Neural cell (in vitro differentiated cells): ENCODE measurements at regions not wholly inside any gene's neighbourhood (a gene's known extent, or its start where the extent isn't known, plus 50 kb on each side); places are given as distances from the start of the nearest gene placed in this dataset.
A peak's percentile ranks its signal among the peaks of the same experiment; 100 is the strongest.

Experiments used
- H2AFZ ChIP-seq: fragments of 200-600, 300-800 bp; sonication (generic), shearing (Covaris generic); 2 replicates; pipeline ENCODE4 v1.6.0; 2014; ENCODE audit warnings: low read depth, mild to moderate bottlenecking, antibody characterized with exemption, low read length, moderate library complexity
- H3F3A ChIP-seq: fragments of 200-600 bp; shearing (Covaris generic); 2 replicates; pipeline ENCODE4 v1.6.1; 2016; ENCODE audit warnings: mild to moderate bottlenecking, moderate library complexity, mixed read lengths, antibody characterized with exemption, low read length; ENCODE audit not compliant: insufficient read depth, poor library complexity, severe bottlenecking
- H3K27ac ChIP-seq: fragments of 200-600, 300-800 bp; sonication (generic), shearing (Covaris generic); 2 replicates; pipeline ENCODE4 v1.5.1; 2014; ENCODE audit warnings: mild to moderate bottlenecking, low read length, moderate library complexity
- H3K27me3 ChIP-seq: fragments of 300-800, 200-600 bp; sonication (generic), shearing (Covaris generic); 2 replicates; pipeline ENCODE4 v1.6.0; 2014; ENCODE audit warnings: mild to moderate bottlenecking, low read depth, low read length, moderate library complexity; ENCODE audit not compliant: insufficient read depth
- H3K36me3 ChIP-seq: fragments of 300-800, 200-600 bp; sonication (generic), shearing (Covaris generic); 2 replicates; pipeline ENCODE4 v1.5.1; 2014; ENCODE audit warnings: mild to moderate bottlenecking, antibody characterized with exemption, low read length, moderate library complexity; ENCODE audit not compliant: insufficient read depth
- H3K4me2 ChIP-seq: fragments of 300-800, 200-600 bp; sonication (generic), shearing (Covaris generic); 2 replicates; pipeline ENCODE4 v1.6.0; 2014; ENCODE audit warnings: mild to moderate bottlenecking, low read length
- H3K4me3 ChIP-seq: fragments of 300-800, 200-600 bp; sonication (generic), shearing (Covaris generic); 2 replicates; pipeline ENCODE4 v1.5.1; 2014; ENCODE audit warnings: mild to moderate bottlenecking, low read length, moderate library complexity
- H3K79me2 ChIP-seq: fragments of 200-600 bp; shearing (Covaris generic); replicated peaks from 2 replicates; pipeline ENCODE4 v1.6.0; 2014; ENCODE audit warnings: mild to moderate bottlenecking, low read length, moderate library complexity; ENCODE audit not compliant: insufficient read depth
- H3K9ac ChIP-seq: fragments of 300-800, 200-600 bp; sonication (generic), shearing (Covaris generic); 2 replicates; pipeline ENCODE4 v1.6.1; 2016; ENCODE audit warnings: mild to moderate bottlenecking, low read length, mixed read lengths
- H3K9me2 ChIP-seq: fragments of 200-600 bp; shearing (Covaris generic); 2 replicates; pipeline ENCODE4 v1.6.1; 2016; ENCODE audit warnings: mild to moderate bottlenecking, low read length, mixed read lengths; ENCODE audit not compliant: insufficient read depth
- H3K9me3 ChIP-seq: fragments of 200-600, 300-800 bp; sonication (generic), shearing (Covaris generic); 2 replicates; pipeline ENCODE4 v1.6.1; 2016; ENCODE audit warnings: mild to moderate bottlenecking, mixed run types, low read length, moderate library complexity, mixed read lengths
- H4K20me1 ChIP-seq: fragments of 200-600 bp; shearing (Covaris generic); 2 replicates; pipeline ENCODE4 v1.6.1; 2016; ENCODE audit warnings: mild to moderate bottlenecking, mixed run types; ENCODE audit not compliant: insufficient read depth
- EP300 ChIP-seq: fragments of 450-650 bp; conservative IDR thresholded peaks from 2 replicates; pipeline ENCODE4 v1.6.1; 2014; ENCODE audit warnings: antibody characterized with exemption, mild to moderate bottlenecking, moderate library complexity; ENCODE audit not compliant: poor library complexity, severe bottlenecking
- EZH2 ChIP-seq: fragments of 200-600, 300-800 bp; shearing (Covaris generic), sonication (generic); IDR thresholded peaks from 2 replicates; pipeline ENCODE4 v1.6.1; 2014; ENCODE audit warnings: antibody characterized with exemption, low read length, borderline replicate concordance, mild to moderate bottlenecking; ENCODE audit not compliant: insufficient read depth, poor library complexity, severe bottlenecking
- MXI1 ChIP-seq: fragments of 450-650 bp; conservative IDR thresholded peaks from 2 replicates; pipeline ENCODE4 v1.6.1; 2014; ENCODE audit warnings: antibody characterized with exemption, mild to moderate bottlenecking; ENCODE audit not compliant: poor library complexity, severe bottlenecking
- POLR2AphosphoS5 ChIP-seq: IDR thresholded peaks from 2 replicates; pipeline ENCODE4 v1.6.1; 2012
- RAD21 ChIP-seq: fragments of 450-650 bp; conservative IDR thresholded peaks from 2 replicates; pipeline ENCODE4 v1.6.1; 2014; ENCODE audit warnings: antibody characterized with exemption, mild to moderate bottlenecking, moderate library complexity
- SMC3 ChIP-seq: fragments of 450-650 bp; conservative IDR thresholded peaks from 2 replicates; pipeline ENCODE4 v1.6.1; 2014; ENCODE audit warnings: antibody characterized with exemption, mild to moderate bottlenecking, moderate library complexity; ENCODE audit not compliant: poor library complexity
- TAF1 ChIP-seq: IDR thresholded peaks from 2 replicates; pipeline ENCODE4 v1.6.1; 2012; ENCODE audit warnings: low read depth
- TF ChIP-seq, protein P1 (sequence below): IDR thresholded peaks from 2 replicates; pipeline ENCODE4 v1.6.1; 2012; ENCODE audit warnings: borderline replicate concordance
- TF ChIP-seq, protein P2 (sequence below): fragments of 450-650 bp; IDR thresholded peaks from 2 replicates; pipeline ENCODE4 v1.5.1; 2014; ENCODE audit warnings: antibody characterized with exemption, mild to moderate bottlenecking, moderate library complexity; ENCODE audit not compliant: poor library complexity, severe bottlenecking

DNA sequence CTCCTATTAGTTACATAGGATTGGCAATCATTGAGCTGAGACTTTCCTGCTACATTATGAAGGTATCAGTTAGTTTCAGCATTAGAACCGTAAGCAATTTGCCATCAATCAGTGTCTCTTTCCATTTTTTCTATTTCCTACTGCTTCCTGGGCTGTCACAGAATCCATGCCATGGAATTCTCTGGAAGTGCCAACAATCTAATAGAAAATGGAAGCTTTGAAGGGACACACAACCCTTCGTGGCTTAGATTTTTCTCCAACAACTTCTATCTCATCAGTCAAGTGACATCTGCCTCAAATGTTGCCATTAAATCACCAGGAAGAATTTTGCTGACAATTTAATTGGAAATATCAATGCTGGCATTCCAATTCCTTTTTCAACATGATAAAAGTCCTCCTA lies 183.5 kb upstream of the PARD3B start:
- TF ChIP-seq TAF1: no peak
- peak; percentile 57 for TF ChIP-seq POLR2AphosphoS5
- peak; percentile 84 for TF ChIP-seq EP300
- TF ChIP-seq, protein P1, sequence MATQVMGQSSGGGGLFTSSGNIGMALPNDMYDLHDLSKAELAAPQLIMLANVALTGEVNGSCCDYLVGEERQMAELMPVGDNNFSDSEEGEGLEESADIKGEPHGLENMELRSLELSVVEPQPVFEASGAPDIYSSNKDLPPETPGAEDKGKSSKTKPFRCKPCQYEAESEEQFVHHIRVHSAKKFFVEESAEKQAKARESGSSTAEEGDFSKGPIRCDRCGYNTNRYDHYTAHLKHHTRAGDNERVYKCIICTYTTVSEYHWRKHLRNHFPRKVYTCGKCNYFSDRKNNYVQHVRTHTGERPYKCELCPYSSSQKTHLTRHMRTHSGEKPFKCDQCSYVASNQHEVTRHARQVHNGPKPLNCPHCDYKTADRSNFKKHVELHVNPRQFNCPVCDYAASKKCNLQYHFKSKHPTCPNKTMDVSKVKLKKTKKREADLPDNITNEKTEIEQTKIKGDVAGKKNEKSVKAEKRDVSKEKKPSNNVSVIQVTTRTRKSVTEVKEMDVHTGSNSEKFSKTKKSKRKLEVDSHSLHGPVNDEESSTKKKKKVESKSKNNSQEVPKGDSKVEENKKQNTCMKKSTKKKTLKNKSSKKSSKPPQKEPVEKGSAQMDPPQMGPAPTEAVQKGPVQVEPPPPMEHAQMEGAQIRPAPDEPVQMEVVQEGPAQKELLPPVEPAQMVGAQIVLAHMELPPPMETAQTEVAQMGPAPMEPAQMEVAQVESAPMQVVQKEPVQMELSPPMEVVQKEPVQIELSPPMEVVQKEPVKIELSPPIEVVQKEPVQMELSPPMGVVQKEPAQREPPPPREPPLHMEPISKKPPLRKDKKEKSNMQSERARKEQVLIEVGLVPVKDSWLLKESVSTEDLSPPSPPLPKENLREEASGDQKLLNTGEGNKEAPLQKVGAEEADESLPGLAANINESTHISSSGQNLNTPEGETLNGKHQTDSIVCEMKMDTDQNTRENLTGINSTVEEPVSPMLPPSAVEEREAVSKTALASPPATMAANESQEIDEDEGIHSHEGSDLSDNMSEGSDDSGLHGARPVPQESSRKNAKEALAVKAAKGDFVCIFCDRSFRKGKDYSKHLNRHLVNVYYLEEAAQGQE: peak; percentile 100
- Histone ChIP-seq H3K79me2 (no peaks in the 10 kb centered on the region), H3K9me2 (no peaks in the 10 kb centered on the region), H4K20me1 (no peaks in the 10 kb centered on the region), H2AFZ (no peak overlapping the region), H3K4me2 (no peak overlapping the region), H3K27me3 (no peaks in the 10 kb centered on the region), H3K27ac (peak overlapping the region; percentile 26), H3K4me3 (no peak overlapping the region), H3K9ac (no peak overlapping the region), H3K36me3 (no peaks in the 10 kb centered on the region), H3F3A (no peaks in the 10 kb centered on the region), H3K9me3 (no peaks in the 10 kb centered on the region)

DNA sequence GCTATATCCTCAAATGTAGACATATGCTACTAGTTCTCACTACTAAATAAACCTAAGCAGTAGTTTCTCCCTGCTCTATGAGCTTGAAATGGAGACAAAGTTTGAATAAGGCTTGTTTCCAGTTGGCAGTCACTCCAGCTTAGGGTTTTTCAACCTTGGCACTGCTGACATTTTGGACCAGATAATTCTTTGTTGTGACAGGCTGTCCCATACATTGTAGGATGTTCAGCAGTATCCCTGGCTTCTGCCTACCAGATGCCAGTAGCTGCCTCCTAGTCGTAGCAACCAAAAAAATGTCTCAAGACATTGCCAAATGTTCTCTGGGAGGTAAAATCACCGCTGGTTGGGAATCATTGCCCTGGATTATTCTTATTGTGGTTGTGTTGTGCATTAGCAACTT lies 182.7 kb upstream of the PARD3B start:
- no peak overlapping the region for H3K4me3 ChIP-seq
- H3K9me2 ChIP-seq: no peaks in the 10 kb centered on the region
- TF ChIP-seq RAD21 (no peak), EP300 (peak; percentile 45)
- no peak overlapping the region for H2AFZ ChIP-seq
- no peaks in the 10 kb centered on the region for H3K9me3 ChIP-seq
- no peaks in the 10 kb centered on the region for H3F3A ChIP-seq
- H3K9ac ChIP-seq: no peak overlapping the region
- no peaks in the 10 kb centered on the region for H3K79me2 ChIP-seq
- peak overlapping the region; percentile 26 for H3K27ac ChIP-seq
- H3K4me2 ChIP-seq: no peak overlapping the region
- H3K27me3 ChIP-seq: no peaks in the 10 kb centered on the region
- no peaks in the 10 kb centered on the region for H3K36me3 ChIP-seq
- no peaks in the 10 kb centered on the region for H4K20me1 ChIP-seq

DNA sequence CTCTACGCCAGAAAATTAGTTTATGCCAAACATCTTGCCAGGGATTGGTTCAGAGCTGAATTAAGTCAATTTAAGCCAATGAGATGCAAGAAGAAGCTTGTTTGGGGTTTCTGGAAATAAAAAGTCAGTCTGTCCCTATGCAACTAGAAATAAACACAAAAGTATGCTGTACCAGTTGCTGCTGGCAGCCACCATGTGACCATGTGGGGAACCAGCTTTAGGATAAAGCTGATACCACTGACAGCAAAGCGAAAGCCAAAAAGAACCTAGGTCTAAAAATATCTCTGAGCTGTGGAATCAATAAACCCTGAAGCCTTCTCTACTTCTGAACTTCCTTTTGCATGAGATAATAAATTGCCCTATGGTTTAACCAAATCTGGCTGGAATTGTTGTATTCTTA lies 181.8 kb upstream of the PARD3B start:
- Histone ChIP-seq H3K9me2 (no peaks in the 10 kb centered on the region), H4K20me1 (no peaks in the 10 kb centered on the region), H3K4me2 (no peak overlapping the region), H3K36me3 (no peaks in the 10 kb centered on the region), H3K27ac (no peak overlapping the region), H3K4me3 (no peak overlapping the region), H3K9me3 (no peaks in the 10 kb centered on the region), H3F3A (no peaks in the 10 kb centered on the region), H3K27me3 (no peaks in the 10 kb centered on the region), H3K79me2 (no peaks in the 10 kb centered on the region), H3K9ac (no peak overlapping the region), H2AFZ (no peak overlapping the region)
- no peak for TF ChIP-seq SMC3
- no peak for TF ChIP-seq POLR2AphosphoS5

DNA sequence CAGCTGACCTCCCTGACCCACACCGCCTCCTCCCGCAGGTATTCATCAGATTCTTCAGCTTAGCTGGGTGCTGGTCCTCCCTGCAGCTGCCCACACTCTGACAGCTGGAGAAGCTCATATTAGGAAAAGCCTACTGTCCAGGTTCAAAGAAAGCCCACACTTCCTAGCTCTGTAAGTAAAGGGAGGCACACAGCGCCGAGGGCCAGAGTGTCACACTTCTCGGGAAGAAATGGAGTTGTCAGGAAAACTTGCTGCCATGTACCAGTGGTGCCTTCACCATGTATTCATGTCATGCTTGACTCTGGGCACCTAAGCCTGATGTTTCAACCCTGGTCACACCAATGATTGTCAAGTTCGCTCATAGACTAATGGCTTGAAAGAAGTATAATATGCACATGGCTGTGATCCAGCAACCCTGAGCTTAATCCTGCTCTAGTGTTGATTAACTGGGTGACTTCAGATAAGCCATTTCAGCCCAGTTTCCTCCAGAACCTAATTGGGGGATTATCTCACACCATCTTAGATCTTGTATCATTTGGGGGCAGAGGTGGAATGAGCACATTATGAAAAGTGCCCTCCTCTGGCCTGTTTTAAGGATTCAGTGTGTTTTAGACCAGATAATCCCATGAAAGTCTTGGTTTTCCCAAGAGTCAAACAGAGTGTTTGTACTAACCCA lies 180.3 kb upstream of the PARD3B start:
- no peaks in the 10 kb centered on the region for H3K79me2 ChIP-seq
- no peaks in the 10 kb centered on the region for H3K9me3 ChIP-seq
- no peaks in the 10 kb centered on the region for H3F3A ChIP-seq
- no peaks in the 10 kb centered on the region for H3K27me3 ChIP-seq
- no peak overlapping the region for H2AFZ ChIP-seq
- no peak overlapping the region for H3K4me3 ChIP-seq
- H3K27ac ChIP-seq: no peak overlapping the region
- no peak overlapping the region for H3K9ac ChIP-seq
- no peaks in the 10 kb centered on the region for H3K9me2 ChIP-seq
- TF ChIP-seq SMC3 (no peak), TAF1 (no peak), MXI1 (no peak), EZH2 (no peak), POLR2AphosphoS5 (no peak), EP300 (no peak), RAD21 (no peak)
- TF ChIP-seq, protein P1: no peak
- TF ChIP-seq, protein P2, sequence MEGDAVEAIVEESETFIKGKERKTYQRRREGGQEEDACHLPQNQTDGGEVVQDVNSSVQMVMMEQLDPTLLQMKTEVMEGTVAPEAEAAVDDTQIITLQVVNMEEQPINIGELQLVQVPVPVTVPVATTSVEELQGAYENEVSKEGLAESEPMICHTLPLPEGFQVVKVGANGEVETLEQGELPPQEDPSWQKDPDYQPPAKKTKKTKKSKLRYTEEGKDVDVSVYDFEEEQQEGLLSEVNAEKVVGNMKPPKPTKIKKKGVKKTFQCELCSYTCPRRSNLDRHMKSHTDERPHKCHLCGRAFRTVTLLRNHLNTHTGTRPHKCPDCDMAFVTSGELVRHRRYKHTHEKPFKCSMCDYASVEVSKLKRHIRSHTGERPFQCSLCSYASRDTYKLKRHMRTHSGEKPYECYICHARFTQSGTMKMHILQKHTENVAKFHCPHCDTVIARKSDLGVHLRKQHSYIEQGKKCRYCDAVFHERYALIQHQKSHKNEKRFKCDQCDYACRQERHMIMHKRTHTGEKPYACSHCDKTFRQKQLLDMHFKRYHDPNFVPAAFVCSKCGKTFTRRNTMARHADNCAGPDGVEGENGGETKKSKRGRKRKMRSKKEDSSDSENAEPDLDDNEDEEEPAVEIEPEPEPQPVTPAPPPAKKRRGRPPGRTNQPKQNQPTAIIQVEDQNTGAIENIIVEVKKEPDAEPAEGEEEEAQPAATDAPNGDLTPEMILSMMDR: no peak
- H4K20me1 ChIP-seq: no peaks in the 10 kb centered on the region
- H3K36me3 ChIP-seq: no peaks in the 10 kb centered on the region
- no peak overlapping the region for H3K4me2 ChIP-seq
